LNCAP (cell line): ENCODE measurements at regions not wholly inside any gene's neighbourhood (a gene's known extent, or its start where the extent isn't known, plus 50 kb on each side); places are given as distances from the start of the nearest gene placed in this dataset.

Source experiments
- TF ChIP-seq, protein P1 (sequence below): fragments of 450-650 bp; IDR thresholded peaks from 2 replicates; pipeline ENCODE4 v1.5.1; 2017; ENCODE audit warnings: mild to moderate bottlenecking

- TF ChIP-seq, protein P1, sequence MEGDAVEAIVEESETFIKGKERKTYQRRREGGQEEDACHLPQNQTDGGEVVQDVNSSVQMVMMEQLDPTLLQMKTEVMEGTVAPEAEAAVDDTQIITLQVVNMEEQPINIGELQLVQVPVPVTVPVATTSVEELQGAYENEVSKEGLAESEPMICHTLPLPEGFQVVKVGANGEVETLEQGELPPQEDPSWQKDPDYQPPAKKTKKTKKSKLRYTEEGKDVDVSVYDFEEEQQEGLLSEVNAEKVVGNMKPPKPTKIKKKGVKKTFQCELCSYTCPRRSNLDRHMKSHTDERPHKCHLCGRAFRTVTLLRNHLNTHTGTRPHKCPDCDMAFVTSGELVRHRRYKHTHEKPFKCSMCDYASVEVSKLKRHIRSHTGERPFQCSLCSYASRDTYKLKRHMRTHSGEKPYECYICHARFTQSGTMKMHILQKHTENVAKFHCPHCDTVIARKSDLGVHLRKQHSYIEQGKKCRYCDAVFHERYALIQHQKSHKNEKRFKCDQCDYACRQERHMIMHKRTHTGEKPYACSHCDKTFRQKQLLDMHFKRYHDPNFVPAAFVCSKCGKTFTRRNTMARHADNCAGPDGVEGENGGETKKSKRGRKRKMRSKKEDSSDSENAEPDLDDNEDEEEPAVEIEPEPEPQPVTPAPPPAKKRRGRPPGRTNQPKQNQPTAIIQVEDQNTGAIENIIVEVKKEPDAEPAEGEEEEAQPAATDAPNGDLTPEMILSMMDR, result no peak
These were observed 547.1 kb upstream of the ZEB2 start for GRCh38 chr2:145066856-145067548.

GRCh38 chr2:145066151-145066661, 546.3 kb upstream of the ZEB2 start:
- TF ChIP-seq, protein P1, result no peak

GRCh38 chr2:145065342-145065741, 545.4 kb upstream of the ZEB2 start:
- TF ChIP-seq, protein P1, result no peak

- TF ChIP-seq, protein P1, result no peak
These were observed 544.6 kb upstream of the ZEB2 start for GRCh38 chr2:145064511-145064910.

- TF ChIP-seq, protein P1, result no peak
These were observed 541.0 kb upstream of the ZEB2 start for GRCh38 chr2:145060876-145061275.

GRCh38 chr2:145059914-145060313, 540.0 kb upstream of the ZEB2 start:
- TF ChIP-seq, protein P1, result no peak

DNA sequence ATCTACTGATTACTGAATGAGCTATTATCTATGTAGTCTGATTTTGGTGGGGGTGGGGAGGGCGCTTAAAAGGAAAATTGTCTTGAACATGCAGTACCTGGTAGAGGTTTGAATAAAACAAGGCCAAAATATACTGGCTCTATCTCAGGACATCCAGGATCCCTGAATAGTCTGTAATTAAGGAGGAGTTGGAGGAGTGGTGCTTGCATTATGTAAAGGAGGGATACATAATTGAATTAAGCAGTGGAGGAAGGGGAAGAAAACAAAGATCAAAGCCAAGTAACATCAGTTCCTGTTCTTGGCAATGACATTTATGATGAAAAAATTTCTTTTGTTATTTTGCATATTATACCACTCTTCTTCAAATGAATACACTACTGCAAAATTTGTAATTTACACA, 539.4 kb upstream of the ZEB2 start:
- TF ChIP-seq, protein P1, result no peak
